Chondrocyte (in vitro differentiated cells): ENCODE measurements at regions not wholly inside any gene's neighbourhood (a gene's known extent, or its start where the extent isn't known, plus 50 kb on each side); places are given as distances from the start of the nearest gene placed in this dataset.
A peak's percentile ranks its signal among the peaks of the same experiment; 100 is the strongest.

Experiments
- DNase-seq: peaks from one replicate; pipeline ENCODE4 v3.0.0; 2021; ENCODE audit warnings: mixed read lengths, low spot score
- H3K27ac Mint-ChIP-seq: one replicate; pipeline ENCODE4 v1.8.0; 2021; ENCODE audit warnings: mild to moderate bottlenecking, moderate library complexity, mixed read lengths; ENCODE audit not compliant: unreplicated experiment
- H3K27me3 Mint-ChIP-seq: 2 replicates; pipeline ENCODE4 v1.8.0; 2021; ENCODE audit warnings: low read depth, mixed read lengths
- H3K36me3 Mint-ChIP-seq: 2 replicates; pipeline ENCODE4 v1.8.0; 2021; ENCODE audit warnings: low read depth, mixed read lengths
- H3K4me1 Mint-ChIP-seq: 2 replicates; pipeline ENCODE4 v1.8.0; 2021; ENCODE audit warnings: low read depth, mild to moderate bottlenecking, mixed read lengths
- H3K4me3 Mint-ChIP-seq: one replicate; pipeline ENCODE4 v1.8.0; 2021; ENCODE audit warnings: mild to moderate bottlenecking, moderate library complexity, mixed read lengths; ENCODE audit not compliant: unreplicated experiment
- H3K9me3 Mint-ChIP-seq: 2 replicates; pipeline ENCODE4 v1.8.0; 2021; ENCODE audit warnings: low read depth, mixed read lengths
- TF ChIP-seq, protein P1 (sequence below): fragments of 200-600 bp; sonication (generic); IDR thresholded peaks from 2 replicates; pipeline ENCODE4 v1.5.0; 2021; ENCODE audit warnings: antibody characterized with exemption, mild to moderate bottlenecking, moderate library complexity

DNA sequence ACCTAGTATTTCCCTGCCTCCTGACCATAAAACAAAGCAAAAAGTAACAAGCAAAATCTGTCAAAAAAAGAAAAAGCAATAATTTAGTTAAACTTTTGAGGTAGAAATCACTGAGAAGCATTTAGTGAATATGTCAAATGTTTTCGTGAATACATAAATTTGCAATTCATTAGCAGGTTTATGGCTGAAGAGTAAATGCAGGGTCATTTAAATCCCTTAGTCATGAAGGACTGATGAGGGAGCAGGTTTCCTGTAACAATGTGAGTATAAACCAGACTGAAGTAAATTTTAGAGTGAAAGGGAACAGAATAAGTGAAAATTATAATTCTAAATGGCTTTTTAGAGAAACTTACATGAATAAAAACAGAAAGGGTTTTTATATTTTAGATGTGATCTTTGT lies 313.5 kb upstream of the MANEA start:
- no peaks in the 10 kb centered on the region for H3K36me3 Mint-ChIP-seq
- no peak overlapping the region for H3K4me3 Mint-ChIP-seq
- TF ChIP-seq, protein P1, sequence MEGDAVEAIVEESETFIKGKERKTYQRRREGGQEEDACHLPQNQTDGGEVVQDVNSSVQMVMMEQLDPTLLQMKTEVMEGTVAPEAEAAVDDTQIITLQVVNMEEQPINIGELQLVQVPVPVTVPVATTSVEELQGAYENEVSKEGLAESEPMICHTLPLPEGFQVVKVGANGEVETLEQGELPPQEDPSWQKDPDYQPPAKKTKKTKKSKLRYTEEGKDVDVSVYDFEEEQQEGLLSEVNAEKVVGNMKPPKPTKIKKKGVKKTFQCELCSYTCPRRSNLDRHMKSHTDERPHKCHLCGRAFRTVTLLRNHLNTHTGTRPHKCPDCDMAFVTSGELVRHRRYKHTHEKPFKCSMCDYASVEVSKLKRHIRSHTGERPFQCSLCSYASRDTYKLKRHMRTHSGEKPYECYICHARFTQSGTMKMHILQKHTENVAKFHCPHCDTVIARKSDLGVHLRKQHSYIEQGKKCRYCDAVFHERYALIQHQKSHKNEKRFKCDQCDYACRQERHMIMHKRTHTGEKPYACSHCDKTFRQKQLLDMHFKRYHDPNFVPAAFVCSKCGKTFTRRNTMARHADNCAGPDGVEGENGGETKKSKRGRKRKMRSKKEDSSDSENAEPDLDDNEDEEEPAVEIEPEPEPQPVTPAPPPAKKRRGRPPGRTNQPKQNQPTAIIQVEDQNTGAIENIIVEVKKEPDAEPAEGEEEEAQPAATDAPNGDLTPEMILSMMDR, result no peak
- no peaks in the 10 kb centered on the region for H3K4me1 Mint-ChIP-seq
- H3K27me3 Mint-ChIP-seq, result peaks cover 3% of the 10 kb centered on the region
- no peak overlapping the region for H3K27ac Mint-ChIP-seq
- no peak for DNase-seq
- peaks cover 4% of the 10 kb centered on the region for H3K9me3 Mint-ChIP-seq

DNA sequence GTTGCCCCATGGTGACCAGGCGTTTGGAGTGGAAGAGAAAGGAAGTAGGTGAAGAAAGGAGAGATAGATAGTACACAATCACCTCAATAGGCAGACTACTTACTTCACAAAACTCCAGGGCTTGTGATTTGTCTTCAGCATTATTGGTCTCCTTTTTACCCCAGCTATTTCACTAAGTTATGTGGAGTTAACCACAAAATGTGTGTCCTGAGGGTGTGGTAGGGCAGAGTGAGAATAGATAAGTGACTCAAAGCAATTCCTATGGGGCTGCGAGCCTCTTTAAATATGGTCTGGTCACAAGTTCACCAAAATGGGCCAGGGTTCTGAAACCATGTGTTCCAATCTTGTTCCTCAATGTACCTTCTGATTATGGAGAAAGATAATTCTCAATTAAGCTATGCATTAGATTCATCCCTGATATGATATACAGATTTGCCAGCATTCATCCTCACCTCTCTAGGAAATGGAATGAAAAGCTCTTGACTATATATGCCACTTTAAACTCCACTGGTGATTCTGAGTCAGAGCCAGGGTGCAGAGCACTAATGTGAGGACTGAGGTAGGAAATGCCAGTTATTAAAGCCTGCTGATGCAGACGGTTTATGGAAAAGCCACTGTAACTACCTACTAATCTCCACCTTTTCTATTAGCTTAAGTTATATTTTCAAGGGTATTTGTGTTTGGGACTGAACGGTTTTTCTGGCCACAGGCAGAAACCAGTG lies 310.6 kb upstream of the MANEA start:
- no peak for DNase-seq
- peaks cover 7% of the 10 kb centered on the region for H3K4me1 Mint-ChIP-seq
- H3K4me3 Mint-ChIP-seq, result no peak overlapping the region
- TF ChIP-seq, protein P1, result no peak
- H3K27me3 Mint-ChIP-seq, result peaks cover 3% of the 10 kb centered on the region
- peaks cover 2% of the 10 kb centered on the region for H3K9me3 Mint-ChIP-seq
- no peak overlapping the region for H3K27ac Mint-ChIP-seq
- no peaks in the 10 kb centered on the region for H3K36me3 Mint-ChIP-seq

DNA sequence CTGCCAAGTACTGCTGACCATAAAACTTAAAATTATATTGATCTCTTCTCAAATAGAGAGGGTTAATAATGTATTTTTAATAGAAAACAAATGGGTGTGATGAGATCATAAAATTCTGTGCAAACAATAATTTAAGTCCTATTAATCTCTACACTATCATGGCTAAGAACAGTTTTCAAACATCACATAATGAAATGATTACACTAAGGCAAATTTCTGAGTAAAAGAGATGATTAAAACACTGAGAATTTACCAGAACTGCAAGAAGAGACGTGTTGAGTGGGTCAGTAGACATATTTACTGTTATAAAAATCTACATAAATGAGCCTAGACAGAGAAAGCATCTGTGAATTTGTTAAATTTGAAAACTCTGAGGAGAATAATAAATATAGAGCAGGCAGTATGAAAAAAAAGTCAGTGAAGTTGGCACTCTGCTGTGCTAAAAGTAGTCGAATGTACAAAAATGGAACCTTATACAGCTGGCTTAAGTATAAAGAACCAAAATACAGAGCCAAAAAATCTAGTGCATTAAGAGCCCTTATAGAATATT lies 302.6 kb upstream of the MANEA start:
- Mint-ChIP-seq H3K9me3 (no peaks in the 10 kb centered on the region), H3K36me3 (no peaks in the 10 kb centered on the region), H3K4me3 (no peak overlapping the region), H3K4me1 (peaks cover 14% of the 10 kb centered on the region), H3K27me3 (peaks cover 14% of the 10 kb centered on the region), H3K27ac (no peak overlapping the region)
- TF ChIP-seq, protein P1, result no peak
- DNase-seq, result no peak

DNA sequence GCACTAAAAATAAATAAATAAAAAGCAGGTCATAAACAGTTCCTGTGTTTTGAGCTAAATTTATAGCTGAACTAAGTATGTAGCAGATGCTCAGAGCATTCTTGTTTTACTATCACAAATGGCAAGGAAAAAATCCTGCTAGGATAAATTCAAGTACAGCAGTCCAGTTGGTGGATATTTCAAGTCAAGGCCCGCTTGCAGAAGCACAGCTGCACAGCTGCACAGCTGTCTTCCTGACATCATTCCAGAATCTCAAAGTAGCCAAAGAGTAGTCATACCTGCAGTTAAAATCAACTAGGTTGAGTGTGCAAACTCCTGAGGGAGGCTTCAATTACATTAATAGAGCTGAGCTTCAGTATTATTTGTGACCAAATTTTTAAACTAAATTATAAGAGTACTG lies 297.7 kb upstream of the MANEA start:
- Mint-ChIP-seq H3K9me3 (no peaks in the 10 kb centered on the region), H3K36me3 (no peaks in the 10 kb centered on the region), H3K4me3 (no peak overlapping the region), H3K4me1 (peaks cover 2% of the 10 kb centered on the region), H3K27ac (no peak overlapping the region), H3K27me3 (peaks cover 25% of the 10 kb centered on the region)
- no peak for DNase-seq
- TF ChIP-seq, protein P1, result no peak

DNA sequence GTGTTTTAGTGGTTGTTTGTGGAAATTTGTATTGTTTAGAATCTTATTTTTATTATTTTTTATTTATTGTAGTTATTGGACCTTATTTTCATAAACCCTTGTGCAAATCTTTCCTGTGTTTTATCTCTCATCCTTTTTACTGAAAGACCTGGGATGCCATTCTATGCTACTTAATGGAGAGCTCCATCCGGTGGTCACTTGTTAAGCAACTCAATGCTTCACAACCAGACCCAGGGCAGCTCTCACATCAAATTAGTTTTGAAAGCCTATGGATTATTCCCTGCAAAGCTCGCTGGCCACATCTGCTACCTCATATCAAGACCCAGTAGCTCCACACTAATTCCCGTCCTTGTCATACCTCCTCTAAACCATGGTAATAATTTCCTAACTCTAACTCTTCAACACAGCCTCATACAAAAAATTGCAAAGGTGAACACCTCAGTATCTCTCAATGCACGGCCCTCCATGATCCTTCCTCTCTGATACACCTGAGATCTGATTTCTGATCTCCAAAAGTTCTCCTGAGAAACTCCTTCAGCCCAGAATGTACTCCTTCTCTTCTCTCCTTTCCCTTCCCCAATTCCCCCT lies 296.6 kb upstream of the MANEA start:
- no peak overlapping the region for H3K27ac Mint-ChIP-seq
- TF ChIP-seq, protein P1, result peak; percentile 81
- no peaks in the 10 kb centered on the region for H3K9me3 Mint-ChIP-seq
- H3K27me3 Mint-ChIP-seq, result peaks cover 31% of the 10 kb centered on the region
- no peaks in the 10 kb centered on the region for H3K4me1 Mint-ChIP-seq
- no peak for DNase-seq
- no peak overlapping the region for H3K4me3 Mint-ChIP-seq
- H3K36me3 Mint-ChIP-seq, result no peaks in the 10 kb centered on the region
